ENCODE measurements at regions not wholly inside any gene's neighbourhood (a gene's known extent, or its start where the extent isn't known, plus 50 kb on each side); places are given as distances from the start of the nearest gene placed in this dataset.

DNA sequence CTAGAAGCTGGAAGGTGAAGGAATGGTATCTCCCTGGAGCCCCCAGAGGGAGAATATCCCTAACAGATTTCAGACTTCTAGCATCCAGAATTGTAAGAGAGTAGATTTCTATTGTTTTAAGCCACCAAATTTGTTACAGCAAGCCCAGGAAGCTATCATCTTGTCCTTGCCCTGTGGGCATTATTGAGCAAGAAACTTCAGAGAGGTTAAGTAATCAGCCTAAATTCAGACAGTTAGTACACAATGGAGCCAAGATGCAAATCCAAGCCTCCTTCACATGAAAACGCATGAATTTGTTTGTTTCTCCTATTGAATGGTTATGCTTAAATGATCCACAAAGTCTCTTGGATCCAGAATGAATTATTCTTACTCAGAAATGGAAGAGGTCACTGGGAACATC lies 55.2 kb upstream of the TRIB2 start:
- TF ChIP-seq, protein P1, sequence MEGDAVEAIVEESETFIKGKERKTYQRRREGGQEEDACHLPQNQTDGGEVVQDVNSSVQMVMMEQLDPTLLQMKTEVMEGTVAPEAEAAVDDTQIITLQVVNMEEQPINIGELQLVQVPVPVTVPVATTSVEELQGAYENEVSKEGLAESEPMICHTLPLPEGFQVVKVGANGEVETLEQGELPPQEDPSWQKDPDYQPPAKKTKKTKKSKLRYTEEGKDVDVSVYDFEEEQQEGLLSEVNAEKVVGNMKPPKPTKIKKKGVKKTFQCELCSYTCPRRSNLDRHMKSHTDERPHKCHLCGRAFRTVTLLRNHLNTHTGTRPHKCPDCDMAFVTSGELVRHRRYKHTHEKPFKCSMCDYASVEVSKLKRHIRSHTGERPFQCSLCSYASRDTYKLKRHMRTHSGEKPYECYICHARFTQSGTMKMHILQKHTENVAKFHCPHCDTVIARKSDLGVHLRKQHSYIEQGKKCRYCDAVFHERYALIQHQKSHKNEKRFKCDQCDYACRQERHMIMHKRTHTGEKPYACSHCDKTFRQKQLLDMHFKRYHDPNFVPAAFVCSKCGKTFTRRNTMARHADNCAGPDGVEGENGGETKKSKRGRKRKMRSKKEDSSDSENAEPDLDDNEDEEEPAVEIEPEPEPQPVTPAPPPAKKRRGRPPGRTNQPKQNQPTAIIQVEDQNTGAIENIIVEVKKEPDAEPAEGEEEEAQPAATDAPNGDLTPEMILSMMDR (IDR thresholded peaks at IDR 0.05 in 2 of 3, conservative IDR thresholded peaks at IDR 0.05 in 1 of 3; ENCODE audit: borderline replicate concordance in 1 of 3, insufficient read depth in 1 of 3, low read depth in 2 of 3, low read length in 2 of 3), result no peak
- TF ChIP-seq ELF1 (IDR thresholded peaks at IDR 0.05; ENCODE audit: borderline replicate concordance, low read depth) (no peak), RAD21 (IDR thresholded peaks at IDR 0.05; ENCODE audit: low read depth) (no peak), YY1 (IDR thresholded peaks at IDR 0.05; ENCODE audit: extremely low read depth, insufficient replicate concordance, low read depth, low read length) (no peak), EGR1 (IDR thresholded peaks at IDR 0.05; ENCODE audit: low read depth) (no peak), ZFX (IDR thresholded peaks at IDR 0.05) (no peak), EZH2phosphoT487 (IDR thresholded peaks at IDR 0.05; ENCODE audit: borderline replicate concordance) (no peak), ZNF274 (IDR thresholded peaks at IDR 0.05; ENCODE audit: low read depth, low read length) (no peak)
- TF ChIP-seq, protein P2, sequence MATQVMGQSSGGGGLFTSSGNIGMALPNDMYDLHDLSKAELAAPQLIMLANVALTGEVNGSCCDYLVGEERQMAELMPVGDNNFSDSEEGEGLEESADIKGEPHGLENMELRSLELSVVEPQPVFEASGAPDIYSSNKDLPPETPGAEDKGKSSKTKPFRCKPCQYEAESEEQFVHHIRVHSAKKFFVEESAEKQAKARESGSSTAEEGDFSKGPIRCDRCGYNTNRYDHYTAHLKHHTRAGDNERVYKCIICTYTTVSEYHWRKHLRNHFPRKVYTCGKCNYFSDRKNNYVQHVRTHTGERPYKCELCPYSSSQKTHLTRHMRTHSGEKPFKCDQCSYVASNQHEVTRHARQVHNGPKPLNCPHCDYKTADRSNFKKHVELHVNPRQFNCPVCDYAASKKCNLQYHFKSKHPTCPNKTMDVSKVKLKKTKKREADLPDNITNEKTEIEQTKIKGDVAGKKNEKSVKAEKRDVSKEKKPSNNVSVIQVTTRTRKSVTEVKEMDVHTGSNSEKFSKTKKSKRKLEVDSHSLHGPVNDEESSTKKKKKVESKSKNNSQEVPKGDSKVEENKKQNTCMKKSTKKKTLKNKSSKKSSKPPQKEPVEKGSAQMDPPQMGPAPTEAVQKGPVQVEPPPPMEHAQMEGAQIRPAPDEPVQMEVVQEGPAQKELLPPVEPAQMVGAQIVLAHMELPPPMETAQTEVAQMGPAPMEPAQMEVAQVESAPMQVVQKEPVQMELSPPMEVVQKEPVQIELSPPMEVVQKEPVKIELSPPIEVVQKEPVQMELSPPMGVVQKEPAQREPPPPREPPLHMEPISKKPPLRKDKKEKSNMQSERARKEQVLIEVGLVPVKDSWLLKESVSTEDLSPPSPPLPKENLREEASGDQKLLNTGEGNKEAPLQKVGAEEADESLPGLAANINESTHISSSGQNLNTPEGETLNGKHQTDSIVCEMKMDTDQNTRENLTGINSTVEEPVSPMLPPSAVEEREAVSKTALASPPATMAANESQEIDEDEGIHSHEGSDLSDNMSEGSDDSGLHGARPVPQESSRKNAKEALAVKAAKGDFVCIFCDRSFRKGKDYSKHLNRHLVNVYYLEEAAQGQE (IDR thresholded peaks at IDR 0.05; ENCODE audit: low read depth), result no peak
- no peak for DNase-seq (ENCODE audit: low read depth, low spot score)
- POLR2A ChIA-PET, result no interaction called here
- CTCF ChIA-PET, result no interaction called here
- Histone ChIP-seq H3K4me2 (ENCODE audit: low read length) (no peak overlapping the region), H3K79me2 (ENCODE audit: insufficient read depth, low read length) (no peaks in the 10 kb centered on the region), H3K9me2 (ENCODE audit: insufficient read depth) (no peaks in the 10 kb centered on the region), H3K9me3 (ENCODE audit: control insufficient read depth in 1 of 2, insufficient read depth in 1 of 2, low read depth in 1 of 2, low read length in 2 of 2) (peaks cover 0 to 2% of the 10 kb centered on the region in 2 experiments; a peak in 2 of 4 replicates), H3K4me1 (ENCODE audit: control insufficient read depth in 1 of 2, insufficient read depth in 2 of 2, low read length in 2 of 2) (peaks cover 0 to 6% of the 10 kb centered on the region in 2 experiments; a peak in 1 of 4 replicates), H3K27ac (ENCODE audit: low read depth, low read length) (no peak overlapping the region), H3K36me3 (ENCODE audit: control insufficient read depth in 1 of 2, insufficient read depth in 2 of 2, low read length in 2 of 2) (no peaks in the 10 kb centered on the region), H3K9ac (ENCODE audit: low read length) (no peak overlapping the region), H3K27me3 (ENCODE audit: insufficient read depth, low read length) (no peaks in the 10 kb centered on the region), H4K20me1 (ENCODE audit: insufficient read depth) (no peaks in the 10 kb centered on the region), H2AFZ (ENCODE audit: low read depth, low read length, poor library complexity, severe bottlenecking) (no peak overlapping the region), H3K4me3 (replicated peaks in 1 of 2; ENCODE audit: low read depth in 1 of 2, low read length in 2 of 2) (no peak overlapping the region)
- RAD21 ChIA-PET (ENCODE audit: low non-redundant PET in 1 of 2, low total read pairs in 2 of 2, uncharacterized antibody in 2 of 2, unreplicated experiment in 2 of 2), result no interaction called here
- intact Hi-C loops (cut with micrococcal nuclease), result no loop called here
- no peak for ATAC-seq
- no TSS peak for BruUV-seq (replicated peaks)
